ENCODE measurements at regions not wholly inside any gene's neighbourhood (a gene's known extent, or its start where the extent isn't known, plus 50 kb on each side); places are given as distances from the start of the nearest gene placed in this dataset.

DNA sequence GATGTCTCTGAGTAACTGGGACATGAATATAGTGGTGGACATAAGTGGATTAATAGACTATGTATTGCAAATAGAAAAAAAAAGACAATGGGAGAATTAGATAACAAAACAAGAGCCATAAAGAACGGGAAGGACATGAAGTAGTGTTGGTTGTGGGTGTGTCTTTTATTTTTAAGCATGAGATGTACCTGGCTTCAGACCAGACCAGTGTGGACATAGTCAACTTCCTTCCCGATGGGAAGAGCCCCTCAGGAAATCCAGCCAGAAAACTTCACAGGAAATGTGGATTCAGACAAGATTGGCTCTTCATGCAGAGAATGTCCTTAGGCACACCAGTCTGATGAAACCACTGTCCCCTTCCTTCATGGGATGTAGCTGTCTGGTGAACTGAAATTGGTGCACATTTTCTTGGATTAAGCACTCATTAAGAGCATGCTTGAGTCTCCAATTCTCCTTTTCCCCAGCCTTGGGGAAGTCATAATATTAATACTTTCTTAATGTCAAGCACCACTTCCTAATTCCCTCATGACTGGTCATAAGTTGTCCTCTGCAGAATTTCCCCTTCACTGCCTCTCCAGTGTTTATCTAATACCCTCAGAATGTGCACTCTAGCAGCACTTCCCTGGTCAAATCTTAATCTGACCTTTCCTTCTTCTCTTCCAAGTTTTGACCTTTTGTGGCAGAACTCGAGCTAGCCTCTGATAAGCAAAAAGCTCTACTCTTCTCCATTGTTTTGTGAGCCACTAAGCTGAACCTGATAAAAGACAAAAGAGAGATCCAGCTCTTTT is 350.6 kb upstream of the MAF start:
- no peak for TF ChIP-seq POLR2A (IDR thresholded peaks at IDR 0.05)
- TF ChIP-seq, protein P1, sequence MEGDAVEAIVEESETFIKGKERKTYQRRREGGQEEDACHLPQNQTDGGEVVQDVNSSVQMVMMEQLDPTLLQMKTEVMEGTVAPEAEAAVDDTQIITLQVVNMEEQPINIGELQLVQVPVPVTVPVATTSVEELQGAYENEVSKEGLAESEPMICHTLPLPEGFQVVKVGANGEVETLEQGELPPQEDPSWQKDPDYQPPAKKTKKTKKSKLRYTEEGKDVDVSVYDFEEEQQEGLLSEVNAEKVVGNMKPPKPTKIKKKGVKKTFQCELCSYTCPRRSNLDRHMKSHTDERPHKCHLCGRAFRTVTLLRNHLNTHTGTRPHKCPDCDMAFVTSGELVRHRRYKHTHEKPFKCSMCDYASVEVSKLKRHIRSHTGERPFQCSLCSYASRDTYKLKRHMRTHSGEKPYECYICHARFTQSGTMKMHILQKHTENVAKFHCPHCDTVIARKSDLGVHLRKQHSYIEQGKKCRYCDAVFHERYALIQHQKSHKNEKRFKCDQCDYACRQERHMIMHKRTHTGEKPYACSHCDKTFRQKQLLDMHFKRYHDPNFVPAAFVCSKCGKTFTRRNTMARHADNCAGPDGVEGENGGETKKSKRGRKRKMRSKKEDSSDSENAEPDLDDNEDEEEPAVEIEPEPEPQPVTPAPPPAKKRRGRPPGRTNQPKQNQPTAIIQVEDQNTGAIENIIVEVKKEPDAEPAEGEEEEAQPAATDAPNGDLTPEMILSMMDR (IDR thresholded peaks at IDR 0.05), result no peak

Data from Peyer's patch (tissue), 4 donors.